ENCODE measurements at regions not wholly inside any gene's neighbourhood (a gene's known extent, or its start where the extent isn't known, plus 50 kb on each side); places are given as distances from the start of the nearest gene placed in this dataset.

DNA sequence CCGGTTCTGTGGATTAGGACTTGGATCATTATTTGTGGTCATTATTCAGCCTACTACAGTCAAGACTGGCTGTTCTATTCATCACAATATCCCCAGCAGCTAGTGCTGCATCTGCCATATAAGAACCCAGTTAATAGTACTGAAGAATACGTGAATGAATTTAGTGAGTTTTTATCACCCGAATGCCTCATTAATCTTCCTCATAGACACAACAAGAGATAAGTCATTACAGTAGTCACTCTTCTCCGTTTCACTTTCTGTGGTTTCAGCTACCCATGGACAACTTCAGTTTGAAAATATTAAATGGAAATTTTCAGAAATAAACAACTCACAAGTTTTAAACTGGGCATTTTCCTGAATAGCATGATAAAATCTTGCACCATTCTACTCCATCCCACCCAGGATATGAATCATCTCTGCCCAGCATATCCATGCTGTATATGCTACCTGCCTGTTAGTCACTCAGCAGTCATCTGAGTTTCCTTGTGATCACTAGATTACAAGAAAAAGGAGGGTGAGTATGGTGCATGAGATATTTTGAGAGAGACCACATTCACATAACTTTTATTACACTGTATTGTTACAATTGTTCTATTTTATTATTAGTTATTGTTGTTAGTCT, 363.7 kb upstream of the CHAC2 start:
- TF ChIP-seq EP300 (IDR thresholded peaks at IDR 0.05; ENCODE audit: low read depth), result no peak
- no peak for TF ChIP-seq POLR2AphosphoS5 (IDR thresholded peaks at IDR 0.05)
- TF ChIP-seq POLR2A (IDR thresholded peaks at IDR 0.05), result no peak
- TF ChIP-seq, protein P1, sequence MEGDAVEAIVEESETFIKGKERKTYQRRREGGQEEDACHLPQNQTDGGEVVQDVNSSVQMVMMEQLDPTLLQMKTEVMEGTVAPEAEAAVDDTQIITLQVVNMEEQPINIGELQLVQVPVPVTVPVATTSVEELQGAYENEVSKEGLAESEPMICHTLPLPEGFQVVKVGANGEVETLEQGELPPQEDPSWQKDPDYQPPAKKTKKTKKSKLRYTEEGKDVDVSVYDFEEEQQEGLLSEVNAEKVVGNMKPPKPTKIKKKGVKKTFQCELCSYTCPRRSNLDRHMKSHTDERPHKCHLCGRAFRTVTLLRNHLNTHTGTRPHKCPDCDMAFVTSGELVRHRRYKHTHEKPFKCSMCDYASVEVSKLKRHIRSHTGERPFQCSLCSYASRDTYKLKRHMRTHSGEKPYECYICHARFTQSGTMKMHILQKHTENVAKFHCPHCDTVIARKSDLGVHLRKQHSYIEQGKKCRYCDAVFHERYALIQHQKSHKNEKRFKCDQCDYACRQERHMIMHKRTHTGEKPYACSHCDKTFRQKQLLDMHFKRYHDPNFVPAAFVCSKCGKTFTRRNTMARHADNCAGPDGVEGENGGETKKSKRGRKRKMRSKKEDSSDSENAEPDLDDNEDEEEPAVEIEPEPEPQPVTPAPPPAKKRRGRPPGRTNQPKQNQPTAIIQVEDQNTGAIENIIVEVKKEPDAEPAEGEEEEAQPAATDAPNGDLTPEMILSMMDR (IDR thresholded peaks at IDR 0.05), result no peak
- DNase-seq, result no peak
- H3K27me3 ChIP-seq, result no peaks in the 10 kb centered on the region
- WGBS, 2 donors (ENCODE audit: low coverage in 1 of 2), result 83 to 85% methylated on average over 4 of the region's 4 CpGs
- H3K27ac ChIP-seq, result no peak overlapping the region
- no peaks in the 10 kb centered on the region for H3K4me1 ChIP-seq
- H3K36me3 ChIP-seq, result no peaks in the 10 kb centered on the region
- no peaks in the 10 kb centered on the region for H3K9me3 ChIP-seq
- in situ Hi-C loops (cut with MboI; ENCODE audit: low pct_ligation_motif_present in 1 of 4, low pct_unique_long_range_greater_than_20kb in 1 of 4, low sequenced_read_pairs in 3 of 4) (no loop called here), intact Hi-C loops (cut with DNase I; ENCODE audit: low total_unique reads) (no loop called here)
- no peak overlapping the region for H3K4me3 ChIP-seq

DNA sequence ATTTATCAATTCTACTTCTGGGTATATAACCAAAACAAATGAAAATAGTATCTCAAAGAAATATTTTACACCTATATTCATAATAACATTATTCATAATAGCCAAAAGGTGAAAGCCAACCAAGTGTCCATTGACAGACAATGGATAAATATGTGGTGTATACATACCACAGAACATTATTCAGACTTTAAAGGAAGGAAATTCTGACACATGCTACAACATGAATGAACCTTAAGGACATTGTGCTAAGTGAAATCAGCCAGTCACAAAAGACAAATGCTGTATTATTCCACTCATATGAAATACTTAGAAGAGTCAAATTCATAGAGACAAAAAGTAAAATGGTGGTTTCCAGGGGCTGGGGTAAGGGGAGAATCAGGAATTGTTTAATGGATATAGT, 370.5 kb upstream of the CHAC2 start:
- no peaks in the 10 kb centered on the region for H3K9me3 ChIP-seq
- intact Hi-C loops (cut with DNase I; ENCODE audit: low total_unique reads) (no loop called here), in situ Hi-C loops (cut with MboI; ENCODE audit: low pct_ligation_motif_present in 1 of 4, low pct_unique_long_range_greater_than_20kb in 1 of 4, low sequenced_read_pairs in 3 of 4) (no loop called here)
- H3K27ac ChIP-seq, result no peak overlapping the region
- no peaks in the 10 kb centered on the region for H3K36me3 ChIP-seq
- no peaks in the 10 kb centered on the region for H3K4me1 ChIP-seq
- no peak for TF ChIP-seq POLR2AphosphoS5 (IDR thresholded peaks at IDR 0.05)
- no peak for TF ChIP-seq POLR2A (IDR thresholded peaks at IDR 0.05)
- no peak for TF ChIP-seq EP300 (IDR thresholded peaks at IDR 0.05; ENCODE audit: low read depth)
- TF ChIP-seq, protein P1 (IDR thresholded peaks at IDR 0.05), result no peak
- no peak overlapping the region for H3K4me3 ChIP-seq
- DNase-seq, result no peak
- no peaks in the 10 kb centered on the region for H3K27me3 ChIP-seq

DNA sequence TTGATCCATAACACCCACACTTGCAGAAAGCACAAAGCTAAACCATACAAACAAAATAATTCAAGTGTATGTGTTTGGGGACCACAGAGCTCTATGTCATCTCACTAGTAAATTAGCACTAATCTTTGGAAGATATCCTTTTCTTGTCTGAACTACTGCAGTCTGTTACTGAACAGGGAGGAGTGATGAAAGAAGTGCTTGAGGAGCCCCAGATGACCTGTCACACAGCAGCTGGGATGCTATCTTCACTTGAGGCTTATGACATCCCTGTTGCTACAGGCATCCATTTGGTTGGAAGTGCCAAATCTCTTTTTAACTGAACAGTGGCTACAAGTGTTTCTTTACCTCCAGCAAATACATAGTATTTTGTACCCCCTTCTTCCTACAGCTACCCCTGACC, 386.3 kb upstream of the CHAC2 start:
- DNase-seq, result no peak
- intact Hi-C loops (cut with DNase I; ENCODE audit: low total_unique reads), result no loop called here

DNA sequence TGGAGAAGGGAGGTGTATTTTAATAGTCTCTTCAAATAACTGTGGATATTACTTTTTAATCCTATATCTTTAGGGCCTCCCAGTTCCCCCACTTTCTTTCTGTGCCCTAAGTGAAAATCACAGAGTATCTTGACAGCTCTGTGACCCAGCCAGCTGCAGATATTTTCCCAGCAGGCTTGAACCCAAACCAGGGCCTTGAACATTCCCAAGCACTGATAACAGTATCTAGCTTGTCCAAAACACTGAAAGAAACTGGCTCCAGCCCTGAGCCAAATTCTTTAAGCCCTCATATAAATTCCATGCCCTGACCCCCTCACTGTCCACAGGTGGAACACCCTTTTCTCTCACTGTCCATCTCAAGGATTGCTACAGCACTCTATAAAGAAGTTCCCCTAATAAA, 388.1 kb upstream of the CHAC2 start:
- H3K27me3 ChIP-seq, result no peaks in the 10 kb centered on the region
- no peak for TF ChIP-seq EP300 (IDR thresholded peaks at IDR 0.05; ENCODE audit: low read depth)
- no peak for TF ChIP-seq POLR2A (IDR thresholded peaks at IDR 0.05)
- TF ChIP-seq, protein P1 (IDR thresholded peaks at IDR 0.05), result no peak
- DNase-seq, result no peak
- no peaks in the 10 kb centered on the region for H3K4me1 ChIP-seq
- no peaks in the 10 kb centered on the region for H3K36me3 ChIP-seq
- intact Hi-C loops (cut with DNase I; ENCODE audit: low total_unique reads), result no loop called here
- in situ Hi-C loops (cut with MboI; ENCODE audit: low pct_ligation_motif_present in 1 of 4, low pct_unique_long_range_greater_than_20kb in 1 of 4, low sequenced_read_pairs in 3 of 4), result no loop called here
- no peak overlapping the region for H3K27ac ChIP-seq
- H3K9me3 ChIP-seq, result peaks cover 0 to 3% of the 10 kb centered on the region in 2 donors
- no peak overlapping the region for H3K4me3 ChIP-seq

More for the DNA sequence above, 386.3 kb upstream of the CHAC2 start:
- H3K4me3 ChIP-seq, result no peak overlapping the region
- in situ Hi-C loops (cut with MboI; ENCODE audit: low pct_ligation_motif_present in 1 of 4, low pct_unique_long_range_greater_than_20kb in 1 of 4, low sequenced_read_pairs in 3 of 4), result no loop called here
- no peak overlapping the region for H3K27ac ChIP-seq
- no peaks in the 10 kb centered on the region for H3K9me3 ChIP-seq
- H3K36me3 ChIP-seq, result no peaks in the 10 kb centered on the region
- H3K27me3 ChIP-seq, result no peaks in the 10 kb centered on the region
- H3K4me1 ChIP-seq, result no peaks in the 10 kb centered on the region
- TF ChIP-seq, protein P1 (IDR thresholded peaks at IDR 0.05), result no peak
- TF ChIP-seq POLR2A (IDR thresholded peaks at IDR 0.05), result no peak
- no peak for TF ChIP-seq POLR2AphosphoS5 (IDR thresholded peaks at IDR 0.05)
- no peak for TF ChIP-seq EP300 (IDR thresholded peaks at IDR 0.05; ENCODE audit: low read depth)

Data from transverse colon (tissue), 4 donors.